T-helper 1 cell (primary cell): ENCODE measurements at regions not wholly inside any gene's neighbourhood (a gene's known extent, or its start where the extent isn't known, plus 50 kb on each side); places are given as distances from the start of the nearest gene placed in this dataset.
"Not testable (repeated sequence)": the region's sequence is repeated elsewhere in the genome, so short reads cannot be mapped to it uniquely, and the experiment has no call there.

ENCODE experiments used
- DNase-seq, 5 donors: peaks; one replicate each; pipeline ENCODE4 v3.0.0-alpha.2; 2012 to 2020

GRCh38 chr21:23955135-23955843 lies 1652.0 kb downstream of the MRPL39 start:
- no peak for DNase-seq

GRCh38 chr21:23952269-23952668 lies 1655.0 kb downstream of the MRPL39 start:
- DNase-seq, result no peak

- no peak for DNase-seq
Measured at GRCh38 chr21:23951251-23951650, 1656.0 kb downstream of the MRPL39 start.

GRCh38 chr21:23950344-23950743 lies 1656.9 kb downstream of the MRPL39 start:
- no peak for DNase-seq

- no peak for DNase-seq
Measured at GRCh38 chr21:23949493-23949892, 1657.8 kb downstream of the MRPL39 start.

GRCh38 chr21:23939369-23940065 lies 1667.8 kb downstream of the MRPL39 start:
- no peak for DNase-seq

GRCh38 chr21:23936991-23937390 lies 1670.3 kb downstream of the MRPL39 start:
- no peak for DNase-seq

GRCh38 chr21:23936224-23936623 lies 1671.1 kb downstream of the MRPL39 start:
- DNase-seq, result no peak

GRCh38 chr21:23930565-23930964 lies 1676.7 kb downstream of the MRPL39 start:
- no peak for DNase-seq

GRCh38 chr21:23926430-23926829 lies 1680.9 kb downstream of the MRPL39 start:
- DNase-seq, result not testable (repeated sequence)

GRCh38 chr21:23921670-23922418 lies 1685.4 kb downstream of the MRPL39 start:
- DNase-seq, result no peak

GRCh38 chr21:23900727-23901126 lies 1706.6 kb downstream of the MRPL39 start:
- DNase-seq, result no peak

- DNase-seq, result no peak
Measured at GRCh38 chr21:23899561-23899960, 1707.7 kb downstream of the MRPL39 start.

GRCh38 chr21:23890652-23891051 lies 1716.6 kb downstream of the MRPL39 start:
- DNase-seq, result no peak

- DNase-seq, result peak in 3 of 5 donors; percentile 11 to 41 (median 21)
Measured at GRCh38 chr21:23887725-23888306, 1719.5 kb downstream of the MRPL39 start.

GRCh38 chr21:23886828-23887724 lies 1720.2 kb downstream of the MRPL39 start:
- no peak for DNase-seq

GRCh38 chr21:23881783-23882182 lies 1725.5 kb downstream of the MRPL39 start:
- DNase-seq, result no peak

- no peak for DNase-seq
Measured at GRCh38 chr21:23876925-23877558, 1730.2 kb downstream of the MRPL39 start.

GRCh38 chr21:23874271-23874670 lies 1733.0 kb downstream of the MRPL39 start:
- DNase-seq, result no peak

GRCh38 chr21:23861911-23862504 lies 1745.3 kb downstream of the MRPL39 start:
- no peak for DNase-seq

GRCh38 chr21:23858878-23859277 lies 1748.4 kb downstream of the MRPL39 start:
- DNase-seq, result no peak
